Activated CD4-positive, alpha-beta memory T cell treated with anti-CD3 and anti-CD28 coated beads for 36 hours (primary cell): ENCODE measurements at regions not wholly inside any gene's neighbourhood (a gene's known extent, or its start where the extent isn't known, plus 50 kb on each side); places are given as distances from the start of the nearest gene placed in this dataset.

ENCODE experiments used
- CTCF ChIA-PET: fragments of 350-600 bp; sonication (Branson Sonifier 250); formaldehyde crosslinking; loops from one replicate; lab custom pipeline; 2021; ENCODE audit warnings: antibody characterized with exemption, inconsistent platforms; lab: Charles Lee
- POLR2A ChIA-PET: fragments of 350-600 bp; sonication (Branson Sonifier 250); formaldehyde crosslinking; loops from one replicate; lab custom pipeline; 2021; ENCODE audit warnings: antibody characterized with exemption; lab: Charles Lee
- DNase-seq: peaks from one replicate; pipeline ENCODE4 v3.0.0-alpha.2; 2020
- H3K27ac Mint-ChIP-seq: one replicate; pipeline ENCODE4 v1.8.0; 2021; ENCODE audit warnings: mixed read lengths
- H3K27me3 Mint-ChIP-seq: one replicate; pipeline ENCODE4 v1.8.0; 2021; ENCODE audit warnings: mixed read lengths
- H3K36me3 Mint-ChIP-seq: one replicate; pipeline ENCODE4 v1.8.0; 2021; ENCODE audit warnings: mixed read lengths
- H3K4me1 Mint-ChIP-seq: one replicate; pipeline ENCODE4 v1.8.0; 2021; ENCODE audit warnings: low read depth, mixed read lengths
- H3K4me3 Mint-ChIP-seq: one replicate; pipeline ENCODE4 v1.8.0; 2021; ENCODE audit warnings: mild to moderate bottlenecking, mixed read lengths
- H3K9me3 Mint-ChIP-seq: one replicate; pipeline ENCODE4 v1.8.0; 2021; ENCODE audit warnings: mixed read lengths
- intact Hi-C: fragments of 100-400 bp; cut with micrococcal nuclease; formaldehyde crosslinking; loops from one replicate; pipeline ENCODE4 v1.15.1; 2023

DNA sequence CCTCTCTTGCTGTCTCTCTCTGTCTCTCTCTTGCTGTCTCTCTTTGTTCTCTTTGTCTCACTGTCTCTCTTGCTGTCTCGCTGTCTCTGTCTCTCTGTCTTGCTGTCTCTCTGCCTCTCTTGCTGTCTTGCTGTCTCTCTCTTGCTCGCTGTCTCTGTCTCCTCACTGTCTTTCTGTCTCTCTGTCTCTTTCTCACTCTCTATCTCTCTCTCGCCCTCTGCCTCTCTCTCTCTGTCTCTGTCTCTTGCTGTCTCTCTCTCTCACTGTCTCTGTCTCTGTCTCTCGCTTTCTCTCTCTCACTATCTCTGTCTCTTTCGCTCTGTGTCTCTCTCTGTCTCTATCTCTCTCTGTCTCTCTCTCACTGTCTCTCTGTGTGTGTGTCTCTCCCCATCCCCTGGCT lies 92.9 kb upstream of the MC3R start:
- Mint-ChIP-seq H3K36me3 (no peaks in the 10 kb centered on the region), H3K4me1 (no peaks in the 10 kb centered on the region), H3K9me3 (no peaks in the 10 kb centered on the region), H3K4me3 (no peak overlapping the region), H3K27me3 (peaks cover 3% of the 10 kb centered on the region), H3K27ac (no peak overlapping the region)
- intact Hi-C loops, result no loop called here
- ChIA-PET CTCF (no interaction called here), POLR2A (no interaction called here)
- no peak for DNase-seq

DNA sequence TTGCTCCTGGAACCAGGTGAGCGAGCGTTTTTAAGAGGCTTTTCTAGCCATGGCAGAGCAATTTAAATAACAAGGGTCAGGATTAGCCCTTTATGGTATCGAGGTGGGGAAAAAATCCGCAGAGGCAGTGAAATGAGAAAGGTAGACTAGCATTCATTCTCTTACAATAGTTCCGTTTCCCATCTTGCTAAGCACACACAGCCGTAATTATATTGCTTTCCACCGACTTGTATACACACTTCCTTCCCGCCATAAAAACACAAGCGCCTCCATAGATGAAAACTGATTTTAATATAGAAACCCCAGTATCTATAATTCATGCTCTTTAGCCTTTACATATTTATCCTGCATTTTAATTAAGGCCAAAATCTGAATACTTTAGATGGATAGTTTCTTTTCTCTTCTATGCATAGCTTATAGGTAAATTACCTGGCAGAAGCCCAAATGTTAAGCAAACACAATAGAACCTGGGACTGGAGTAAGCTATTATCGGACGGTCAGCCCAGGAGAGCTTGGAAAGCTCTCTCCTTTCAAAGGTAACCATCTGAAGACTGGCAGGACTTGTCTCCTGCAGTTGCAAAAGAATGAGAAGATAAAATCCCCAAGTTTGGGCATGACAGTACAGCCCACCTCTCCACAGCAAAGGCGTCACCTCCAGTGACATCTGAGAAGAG lies 90.9 kb upstream of the MC3R start:
- H3K9me3 Mint-ChIP-seq, result no peaks in the 10 kb centered on the region
- H3K36me3 Mint-ChIP-seq, result no peaks in the 10 kb centered on the region
- no peaks in the 10 kb centered on the region for H3K27me3 Mint-ChIP-seq
- intact Hi-C loops, result no loop called here
- no peak overlapping the region for H3K27ac Mint-ChIP-seq
- CTCF ChIA-PET, result no interaction called here
- no peaks in the 10 kb centered on the region for H3K4me1 Mint-ChIP-seq
- no peak overlapping the region for H3K4me3 Mint-ChIP-seq
- POLR2A ChIA-PET, result no interaction called here
- DNase-seq, result no peak

DNA sequence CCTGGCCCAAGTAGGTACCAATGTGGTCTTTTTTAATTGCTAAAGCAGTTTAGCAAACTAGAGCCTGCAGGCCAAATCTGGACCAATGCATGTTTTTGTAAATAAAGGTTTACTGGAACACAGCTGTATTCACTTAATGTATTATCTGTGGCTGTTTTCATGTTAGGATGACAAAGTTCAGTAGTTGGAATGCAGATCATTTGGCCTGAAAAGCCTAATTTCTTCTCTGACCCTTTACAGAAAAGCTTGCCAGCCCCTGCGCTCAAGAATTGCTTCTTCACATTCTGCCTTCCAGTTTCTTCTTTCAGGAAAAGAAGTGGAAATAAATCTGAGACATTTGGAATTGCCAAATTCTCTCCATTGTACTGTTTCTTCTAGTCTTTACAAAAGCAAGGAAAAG lies 90.0 kb upstream of the MC3R start:
- H3K4me3 Mint-ChIP-seq, result no peak overlapping the region
- DNase-seq, result no peak
- CTCF ChIA-PET, result no interaction called here
- H3K27me3 Mint-ChIP-seq, result no peaks in the 10 kb centered on the region
- H3K9me3 Mint-ChIP-seq, result no peaks in the 10 kb centered on the region
- H3K27ac Mint-ChIP-seq, result no peak overlapping the region
- no peaks in the 10 kb centered on the region for H3K4me1 Mint-ChIP-seq
- POLR2A ChIA-PET, result no interaction called here
- no peaks in the 10 kb centered on the region for H3K36me3 Mint-ChIP-seq
- intact Hi-C loops, result no loop called here

DNA sequence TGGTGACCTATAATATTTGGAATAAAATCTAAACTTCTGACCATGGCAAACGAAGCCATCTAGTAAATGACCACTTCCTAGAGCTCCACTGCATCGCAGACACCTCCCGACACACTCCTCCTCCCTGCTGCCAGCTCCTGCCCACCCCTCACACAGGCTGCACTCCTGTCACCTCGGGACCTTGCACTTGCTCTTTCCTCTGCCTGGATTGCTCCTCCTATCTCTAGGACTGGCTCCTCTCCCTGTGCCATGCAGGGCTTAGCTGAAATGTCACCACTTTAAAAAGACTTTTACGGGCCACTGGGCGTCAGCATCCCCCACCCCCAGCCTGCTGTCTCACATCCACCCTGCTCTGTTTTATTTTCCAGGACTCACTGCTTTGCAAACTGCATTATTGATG lies 87.6 kb upstream of the MC3R start:
- CTCF ChIA-PET, result no interaction called here
- DNase-seq, result no peak
- Mint-ChIP-seq H3K9me3 (no peaks in the 10 kb centered on the region), H3K4me3 (no peak overlapping the region), H3K27me3 (no peaks in the 10 kb centered on the region), H3K27ac (no peak overlapping the region), H3K36me3 (no peaks in the 10 kb centered on the region), H3K4me1 (no peaks in the 10 kb centered on the region)
- intact Hi-C loops, result no loop called here
- POLR2A ChIA-PET, result interaction anchor here (0.5 kb wide), 1 partner anchor 18 kb away, joined by 4 read pairs; no protein-coding TSS in a partner anchor

GRCh38 chr20:56163806-56164205 lies 84.7 kb upstream of the MC3R start:
- H3K36me3 Mint-ChIP-seq, result no peaks in the 10 kb centered on the region
- no peak for DNase-seq
- ChIA-PET POLR2A (no interaction called here), CTCF (no interaction called here)
- H3K9me3 Mint-ChIP-seq, result no peaks in the 10 kb centered on the region
- H3K27me3 Mint-ChIP-seq, result no peaks in the 10 kb centered on the region
- no peaks in the 10 kb centered on the region for H3K4me1 Mint-ChIP-seq
- intact Hi-C loops, result no loop called here
- no peak overlapping the region for H3K27ac Mint-ChIP-seq
- no peak overlapping the region for H3K4me3 Mint-ChIP-seq

DNA sequence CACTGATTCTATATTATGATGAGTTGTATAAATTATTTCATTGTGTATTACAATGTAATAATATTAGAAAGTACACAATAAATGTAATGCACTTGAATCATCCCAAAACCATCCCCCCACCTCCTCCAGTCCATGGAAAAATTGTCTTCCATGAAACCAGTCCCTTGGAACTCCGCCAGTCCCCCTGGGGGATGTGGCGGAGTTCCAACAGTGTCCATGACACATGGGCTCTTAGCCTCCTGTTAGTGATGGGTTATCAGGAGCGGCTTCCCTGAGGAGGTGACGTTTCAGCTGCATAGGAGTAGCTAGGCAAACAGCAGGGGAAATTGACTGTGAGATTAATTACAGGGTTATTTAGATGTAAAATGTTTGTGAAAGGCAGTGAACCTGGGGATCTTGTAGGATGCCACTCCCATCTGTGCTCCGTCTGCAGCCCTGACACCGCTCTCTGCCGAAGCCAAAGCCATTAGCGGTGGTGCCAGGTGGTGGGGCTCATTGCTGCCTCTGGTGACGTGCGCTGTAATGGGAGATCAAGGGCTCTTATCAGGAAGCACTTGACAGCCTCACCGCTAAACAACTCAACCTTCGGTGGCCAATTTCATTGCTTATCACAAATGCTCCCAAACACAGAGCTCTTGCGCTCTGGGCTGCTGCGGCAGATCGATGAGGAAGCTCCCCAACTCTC lies 81.6 kb upstream of the MC3R start:
- POLR2A ChIA-PET, result no interaction called here
- H3K36me3 Mint-ChIP-seq, result no peaks in the 10 kb centered on the region
- no peaks in the 10 kb centered on the region for H3K9me3 Mint-ChIP-seq
- H3K4me1 Mint-ChIP-seq, result no peaks in the 10 kb centered on the region
- no peak for DNase-seq
- intact Hi-C loops, result no loop called here
- H3K4me3 Mint-ChIP-seq, result no peak overlapping the region
- H3K27ac Mint-ChIP-seq, result no peak overlapping the region
- CTCF ChIA-PET, result no interaction called here
- peaks cover 3% of the 10 kb centered on the region for H3K27me3 Mint-ChIP-seq

GRCh38 chr20:56171087-56172012 lies 77.2 kb upstream of the MC3R start:
- no peaks in the 10 kb centered on the region for H3K4me1 Mint-ChIP-seq
- ChIA-PET CTCF (no interaction called here), POLR2A (no interaction called here)
- no peaks in the 10 kb centered on the region for H3K36me3 Mint-ChIP-seq
- H3K27me3 Mint-ChIP-seq, result peaks cover 3% of the 10 kb centered on the region
- no peak overlapping the region for H3K4me3 Mint-ChIP-seq
- no peaks in the 10 kb centered on the region for H3K9me3 Mint-ChIP-seq
- H3K27ac Mint-ChIP-seq, result no peak overlapping the region
- DNase-seq, result no peak
- intact Hi-C loops, result no loop called here

DNA sequence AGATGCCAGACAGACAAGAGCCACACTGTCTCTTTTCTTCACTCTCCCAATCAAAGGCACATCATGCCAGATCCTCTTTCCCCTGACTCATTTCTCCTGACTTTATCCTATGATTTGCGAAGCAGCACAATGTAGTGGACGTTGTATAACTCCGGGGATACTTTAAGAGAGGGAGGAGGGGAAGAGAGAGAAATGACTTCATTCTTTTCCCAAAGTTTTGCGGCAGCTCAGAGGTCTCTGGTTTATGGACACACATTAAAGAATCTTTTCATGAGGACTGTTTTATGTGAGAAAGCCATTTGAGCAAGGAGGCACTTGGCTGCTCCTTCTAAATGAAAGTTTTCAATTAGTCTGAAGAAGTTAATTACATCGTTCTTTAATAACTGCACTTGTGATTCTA lies 75.1 kb upstream of the MC3R start:
- Mint-ChIP-seq H3K27me3 (peaks cover 3% of the 10 kb centered on the region), H3K4me1 (no peaks in the 10 kb centered on the region), H3K9me3 (no peaks in the 10 kb centered on the region), H3K4me3 (no peak overlapping the region), H3K36me3 (no peaks in the 10 kb centered on the region), H3K27ac (no peak overlapping the region)
- POLR2A ChIA-PET, result no interaction called here
- DNase-seq, result no peak
- CTCF ChIA-PET, result no interaction called here
- intact Hi-C loops, result no loop called here

GRCh38 chr20:56174416-56174815 lies 74.1 kb upstream of the MC3R start:
- no peak for DNase-seq
- H3K9me3 Mint-ChIP-seq, result no peaks in the 10 kb centered on the region
- intact Hi-C loops, result no loop called here
- POLR2A ChIA-PET, result no interaction called here
- CTCF ChIA-PET, result no interaction called here
- H3K4me3 Mint-ChIP-seq, result no peak overlapping the region
- no peaks in the 10 kb centered on the region for H3K36me3 Mint-ChIP-seq
- H3K4me1 Mint-ChIP-seq, result no peaks in the 10 kb centered on the region
- H3K27me3 Mint-ChIP-seq, result peaks cover 3% of the 10 kb centered on the region
- no peak overlapping the region for H3K27ac Mint-ChIP-seq

GRCh38 chr20:56175884-56176283 lies 72.6 kb upstream of the MC3R start:
- Mint-ChIP-seq H3K36me3 (no peaks in the 10 kb centered on the region), H3K9me3 (no peaks in the 10 kb centered on the region), H3K4me1 (no peaks in the 10 kb centered on the region), H3K27me3 (no peaks in the 10 kb centered on the region), H3K4me3 (no peak overlapping the region), H3K27ac (no peak overlapping the region)
- no peak for DNase-seq
- intact Hi-C loops, result no loop called here
- ChIA-PET POLR2A (no interaction called here), CTCF (no interaction called here)

GRCh38 chr20:56178219-56178618 lies 70.3 kb upstream of the MC3R start:
- no peak overlapping the region for H3K27ac Mint-ChIP-seq
- POLR2A ChIA-PET, result no interaction called here
- no peaks in the 10 kb centered on the region for H3K27me3 Mint-ChIP-seq
- CTCF ChIA-PET, result no interaction called here
- intact Hi-C loops, result no loop called here
- H3K36me3 Mint-ChIP-seq, result no peaks in the 10 kb centered on the region
- no peak overlapping the region for H3K4me3 Mint-ChIP-seq
- no peaks in the 10 kb centered on the region for H3K9me3 Mint-ChIP-seq
- H3K4me1 Mint-ChIP-seq, result no peaks in the 10 kb centered on the region
- DNase-seq, result no peak

DNA sequence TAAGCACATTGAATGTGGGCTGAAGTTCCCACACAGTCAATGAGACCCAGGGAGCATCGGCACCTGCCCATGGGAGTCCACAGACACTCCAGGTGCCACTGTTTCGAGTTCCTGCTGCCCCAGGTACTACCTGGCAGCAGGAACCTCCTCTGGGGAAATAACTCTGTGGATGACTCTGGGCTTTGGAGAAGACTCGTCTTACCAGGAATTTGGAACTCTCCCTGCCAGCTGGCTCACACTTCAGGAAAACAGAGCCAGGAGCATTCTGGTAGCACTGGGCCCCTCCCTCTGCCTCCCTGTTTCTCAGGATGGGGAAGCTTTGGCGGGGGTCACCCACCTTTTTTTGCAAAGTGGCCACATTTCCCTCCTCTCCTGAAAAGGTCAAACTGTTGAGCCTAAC lies 69.5 kb upstream of the MC3R start:
- ChIA-PET CTCF (no interaction called here), POLR2A (interaction anchor here (0.6 kb wide), 1 partner anchor 18 kb away, joined by 4 read pairs; no protein-coding TSS in a partner anchor)
- Mint-ChIP-seq H3K36me3 (no peaks in the 10 kb centered on the region), H3K27me3 (no peaks in the 10 kb centered on the region), H3K4me1 (no peaks in the 10 kb centered on the region), H3K9me3 (no peaks in the 10 kb centered on the region), H3K4me3 (no peak overlapping the region), H3K27ac (no peak overlapping the region)
- intact Hi-C loops, result no loop called here
- no peak for DNase-seq
